HG03432 (cell line): ENCODE measurements at regions not wholly inside any gene's neighbourhood (a gene's known extent, or its start where the extent isn't known, plus 50 kb on each side); places are given as distances from the start of the nearest gene placed in this dataset.

Experiments used
- ATAC-seq: cut with Tn5 transposase; IDR thresholded peaks from one replicate; pipeline ENCODE4 v1.9.1; 2021; ENCODE audit warnings: mild to moderate bottlenecking, moderate library complexity; ENCODE audit not compliant: unreplicated experiment

DNA sequence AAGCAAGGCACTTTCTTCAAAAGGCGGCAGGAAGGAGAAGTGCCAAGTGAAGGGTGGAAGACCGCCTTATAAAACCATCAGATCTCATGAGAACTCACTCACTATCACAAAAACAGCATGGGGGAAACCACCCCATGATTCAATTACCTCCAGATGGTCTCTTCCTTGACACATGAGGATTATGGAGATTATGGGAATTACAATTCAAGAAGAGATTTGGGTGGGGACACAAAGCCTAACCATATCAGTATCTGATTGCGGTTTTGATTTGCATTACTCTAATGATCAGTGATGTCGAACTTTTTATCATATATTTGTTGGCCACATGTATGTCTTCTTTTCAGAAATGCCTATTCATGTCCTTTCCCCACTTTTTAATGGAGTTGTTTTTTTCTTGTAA lies 549.3 kb upstream of the IL12A start:
- no peak for ATAC-seq

GRCh38 chr3:159441279-159441678 lies 547.4 kb upstream of the IL12A start:
- ATAC-seq, result no peak

DNA sequence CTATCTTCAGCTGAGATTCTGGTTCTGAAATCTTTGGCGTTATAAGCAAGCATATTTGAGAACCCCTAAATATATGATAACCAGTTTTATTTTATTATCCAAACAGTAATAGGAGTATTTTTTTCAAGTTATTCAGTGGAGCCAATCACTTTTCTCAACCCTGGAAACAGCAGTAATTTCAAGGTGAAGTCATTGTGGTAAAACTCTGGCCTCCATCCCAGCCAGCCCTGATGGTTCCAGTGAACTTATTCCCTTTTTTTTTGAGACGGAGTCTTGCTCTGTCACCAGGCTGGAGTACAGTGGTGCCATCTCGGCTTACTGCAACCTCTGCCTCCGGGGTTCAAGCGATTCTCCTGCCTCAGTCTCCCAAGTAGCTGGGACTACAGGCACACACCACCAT lies 545.4 kb upstream of the IL12A start:
- no peak for ATAC-seq

- no peak for ATAC-seq
Observed at GRCh38 chr3:159447841-159448240, 540.8 kb upstream of the IL12A start.

- ATAC-seq, result no peak
Observed at GRCh38 chr3:159448902-159449301, 539.7 kb upstream of the IL12A start.

DNA sequence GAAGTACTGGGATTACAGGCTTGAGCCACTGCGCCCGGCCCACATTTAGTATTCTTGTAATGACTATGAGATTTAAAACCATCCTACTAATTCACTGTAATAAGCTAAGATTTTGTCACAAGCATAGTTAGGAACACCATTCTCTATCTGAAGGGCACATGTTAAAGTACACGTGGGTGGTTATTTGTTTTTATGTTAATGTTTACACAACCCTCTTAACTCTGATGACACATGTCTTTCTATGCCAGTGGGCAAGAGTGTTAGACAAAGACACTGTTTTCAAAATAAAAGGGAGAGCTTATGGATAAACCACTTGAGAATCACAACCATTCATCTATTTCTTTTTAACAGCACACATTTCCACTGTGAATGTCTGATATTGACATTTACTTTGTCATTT lies 537.6 kb upstream of the IL12A start:
- ATAC-seq, result no peak

DNA sequence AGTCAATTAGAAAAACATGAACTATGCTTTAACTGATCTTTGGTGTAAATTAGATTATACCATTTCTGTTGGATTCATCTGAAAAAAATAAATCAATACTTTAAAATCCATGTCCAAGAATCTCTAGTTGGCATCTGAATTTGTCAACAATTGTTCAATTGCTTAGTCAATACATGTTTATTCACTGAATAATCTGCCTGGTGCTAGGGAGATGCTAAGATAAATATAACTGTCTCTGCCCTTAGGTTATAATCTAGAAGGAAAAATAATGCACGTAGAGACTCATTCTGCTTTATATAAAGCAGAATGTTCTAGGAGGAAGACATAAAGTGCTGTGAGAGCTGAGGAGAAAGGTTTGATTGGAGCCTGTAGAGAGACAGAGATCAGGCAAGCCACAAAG lies 537.2 kb upstream of the IL12A start:
- ATAC-seq, result no peak

GRCh38 chr3:159453036-159453435 lies 535.6 kb upstream of the IL12A start:
- no peak for ATAC-seq

DNA sequence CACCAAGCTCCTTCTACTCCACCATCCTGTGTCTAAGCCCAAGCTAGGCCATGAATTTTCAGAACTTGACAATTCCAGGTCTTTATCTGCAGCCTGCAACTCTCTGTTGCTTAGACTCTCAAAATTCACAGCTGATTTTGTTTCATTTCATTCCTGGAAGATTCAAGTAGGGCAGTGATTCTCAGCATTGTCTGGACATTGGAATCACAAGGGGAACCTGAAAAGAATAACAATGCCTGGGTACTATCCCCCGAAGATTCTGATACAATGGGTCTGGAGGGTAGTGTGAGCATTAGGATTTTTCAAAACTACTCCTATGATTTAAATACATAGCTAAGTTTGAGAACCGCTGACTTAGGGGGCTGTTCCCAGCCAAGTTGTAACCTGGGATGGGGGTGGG lies 534.7 kb upstream of the IL12A start:
- no peak for ATAC-seq

DNA sequence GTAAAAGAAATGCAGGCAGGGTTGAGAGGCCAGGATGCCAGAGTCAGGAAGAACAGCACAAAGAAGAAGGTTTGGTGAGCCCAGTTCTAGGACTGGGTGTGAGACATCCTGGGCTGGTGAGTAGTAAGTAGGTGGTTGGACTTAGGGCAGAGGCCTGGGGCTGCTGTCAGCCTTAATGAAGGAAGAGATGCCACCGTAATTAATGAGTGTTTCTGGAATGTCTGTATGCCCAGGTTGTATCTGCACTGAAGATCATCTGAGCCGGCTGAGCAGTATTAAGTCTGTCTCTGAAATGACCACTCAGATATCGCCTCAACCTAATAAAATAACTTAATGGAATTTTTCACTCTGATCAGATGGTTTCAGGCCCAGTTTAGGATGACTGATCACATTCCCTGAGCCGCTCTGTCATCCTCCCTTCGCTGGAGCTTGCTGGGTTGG lies 532.9 kb upstream of the IL12A start:
- no peak for ATAC-seq

GRCh38 chr3:159458010-159458409 lies 530.6 kb upstream of the IL12A start:
- ATAC-seq, result no peak

DNA sequence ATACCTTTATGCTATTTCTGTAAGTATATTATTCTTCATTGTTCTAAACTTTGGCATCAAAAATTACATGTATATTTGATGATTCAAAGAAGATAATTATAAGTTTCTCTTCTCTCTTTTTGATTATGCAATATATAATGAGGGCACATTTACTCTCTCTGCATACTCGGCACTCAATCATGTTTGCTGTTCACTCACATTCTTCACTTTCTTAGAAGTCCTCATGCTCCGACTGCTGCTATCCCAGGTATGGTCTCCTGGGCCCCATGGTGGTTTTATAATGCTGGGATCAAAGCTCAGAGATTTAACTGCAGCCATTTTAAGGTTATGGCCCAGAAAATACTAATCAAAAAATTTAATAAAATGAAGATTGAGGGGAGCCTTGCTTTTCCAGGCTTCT lies 529.7 kb upstream of the IL12A start:
- ATAC-seq, result no peak

GRCh38 chr3:159472611-159473010 lies 516.0 kb upstream of the IL12A start:
- ATAC-seq, result no peak

DNA sequence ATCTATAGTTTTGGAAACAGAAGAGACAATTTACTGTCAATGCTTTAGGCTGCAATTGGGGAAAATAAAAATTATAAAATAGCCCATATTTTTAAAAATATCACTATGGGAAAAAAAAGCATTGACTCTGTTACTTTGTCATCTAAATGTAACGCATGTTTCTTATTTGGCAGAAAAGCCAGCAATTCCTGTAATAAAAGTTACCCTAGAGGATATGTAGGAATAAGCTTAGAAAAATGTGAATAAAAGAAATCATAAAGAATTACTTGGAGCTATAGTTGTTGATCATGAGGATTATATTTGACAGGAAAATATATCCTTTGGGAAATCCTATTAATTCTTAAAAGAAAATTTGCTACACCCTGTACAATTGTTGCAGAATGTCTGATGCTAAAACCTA lies 515.4 kb upstream of the IL12A start:
- ATAC-seq, result no peak

- ATAC-seq, result no peak
Observed at GRCh38 chr3:159480046-159480445, 508.6 kb upstream of the IL12A start.

GRCh38 chr3:159482241-159482993 lies 506.2 kb upstream of the IL12A start:
- ATAC-seq, result no peak

GRCh38 chr3:159482994-159483367 lies 505.7 kb upstream of the IL12A start:
- no peak for ATAC-seq

- no peak for ATAC-seq
Observed at GRCh38 chr3:159486580-159486979, 502.1 kb upstream of the IL12A start.

GRCh38 chr3:159487304-159487703 lies 501.3 kb upstream of the IL12A start:
- ATAC-seq, result no peak

- ATAC-seq, result no peak
Observed at GRCh38 chr3:159488602-159489001, 500.0 kb upstream of the IL12A start.

GRCh38 chr3:159497361-159497760 lies 491.3 kb upstream of the IL12A start:
- no peak for ATAC-seq

GRCh38 chr3:159499031-159499793 lies 489.4 kb upstream of the IL12A start:
- no peak for ATAC-seq
